ENCODE measurements at regions not wholly inside any gene's neighbourhood (a gene's known extent, or its start where the extent isn't known, plus 50 kb on each side); places are given as distances from the start of the nearest gene placed in this dataset.

- no peak overlapping the region for H3K4me3 ChIP-seq (ENCODE audit: low read depth, poor library complexity, severe bottlenecking)
- 84 to 91% methylated on average over 4 of the region's 4 CpGs for WGBS, 2 donors
- DNase-seq (ENCODE audit: low spot score in 2 of 2), result no peak
- TF ChIP-seq POLR2A (IDR thresholded peaks at IDR 0.05) (no peak), CTCF (IDR thresholded peaks at IDR 0.05) (no peak)
- intact Hi-C loops (cut with DNase I; ENCODE audit: low total_unique reads), result no loop called here
Observed at GRCh38 chr17:6196355-6196754, 126.2 kb downstream of the WSCD1 start.

GRCh38 chr17:6195123-6195522 lies 124.9 kb downstream of the WSCD1 start:
- peak in 1 of 2 donors; percentile 6 for DNase-seq (ENCODE audit: low spot score in 2 of 2)

GRCh38 chr17:6191405-6192324 lies 121.5 kb downstream of the WSCD1 start:
- H3K4me3 ChIP-seq (ENCODE audit: low read depth, poor library complexity, severe bottlenecking), result no peak overlapping the region

More at GRCh38 chr17:6195123-6195522, 124.9 kb downstream of the WSCD1 start:
- TF ChIP-seq CTCF (IDR thresholded peaks at IDR 0.05) (no peak), POLR2A (IDR thresholded peaks at IDR 0.05) (no peak)
- intact Hi-C loops (cut with DNase I; ENCODE audit: low total_unique reads), result no loop called here
- WGBS, 2 donors, result 45 to 56% methylated on average over 1 of the region's 1 CpG
- H3K4me3 ChIP-seq (ENCODE audit: low read depth, poor library complexity, severe bottlenecking), result no peak overlapping the region

GRCh38 chr17:6187836-6188235 lies 117.7 kb downstream of the WSCD1 start:
- TF ChIP-seq POLR2A (IDR thresholded peaks at IDR 0.05) (no peak), CTCF (IDR thresholded peaks at IDR 0.05) (no peak)
- WGBS, 2 donors, result 23 to 28% methylated on average over 10 of the region's 10 CpGs
- H3K4me3 ChIP-seq (ENCODE audit: low read depth, poor library complexity, severe bottlenecking), result no peak overlapping the region
- intact Hi-C loops (cut with DNase I; ENCODE audit: low total_unique reads), result no loop called here
- DNase-seq (ENCODE audit: low spot score in 2 of 2), result peak in 1 of 2 donors; percentile 66

More at GRCh38 chr17:6191405-6192324, 121.5 kb downstream of the WSCD1 start:
- intact Hi-C loops (cut with DNase I; ENCODE audit: low total_unique reads), result no loop called here
- WGBS, 2 donors, result 65 to 75% methylated on average over 18 of the region's 18 CpGs
- TF ChIP-seq CTCF (IDR thresholded peaks at IDR 0.05), result no peak
- no peak for TF ChIP-seq POLR2A (IDR thresholded peaks at IDR 0.05)
- peak in 1 of 2 donors; percentile 58 for DNase-seq (ENCODE audit: low spot score in 2 of 2)

- TF ChIP-seq POLR2A (IDR thresholded peaks at IDR 0.05) (no peak), CTCF (IDR thresholded peaks at IDR 0.05) (no peak)
- no peak overlapping the region for H3K4me3 ChIP-seq (ENCODE audit: low read depth, poor library complexity, severe bottlenecking)
- WGBS, 2 donors, result 42% methylated on average over 1 of the region's 1 CpG; no CpG with 5 or more reads in 1 of the 2 donors
- peak in 1 of 2 donors; percentile 26 for DNase-seq (ENCODE audit: low spot score in 2 of 2)
- intact Hi-C loops (cut with DNase I; ENCODE audit: low total_unique reads), result no loop called here
Observed at GRCh38 chr17:6186998-6187397, 116.8 kb downstream of the WSCD1 start.

All from lower leg skin (tissue), 4 donors.